Fibroblast of lung (primary cell): ENCODE measurements at regions not wholly inside any gene's neighbourhood (a gene's known extent, or its start where the extent isn't known, plus 50 kb on each side); places are given as distances from the start of the nearest gene placed in this dataset.

Experiments
- DNase-seq, 2 donors: peaks; one replicate each; pipeline versions ENCODE4 v3.0.0 to v3.0.0-alpha.2; 2010; ENCODE audit warnings: low read depth in 2 of 2
- H2AFZ ChIP-seq: 2 replicates; pipeline ENCODE4 v1.5.1; 2012; ENCODE audit warnings: low read length, control low read depth, inconsistent platforms
- H3K27ac ChIP-seq: 2 replicates; pipeline ENCODE4 v1.5.1; 2011; ENCODE audit warnings: low read length, control low read depth; ENCODE audit not compliant: insufficient read depth
- H3K27me3 ChIP-seq: 2 replicates; pipeline ENCODE4 v1.5.1; 2011; ENCODE audit warnings: mild to moderate bottlenecking, low read length; ENCODE audit not compliant: control insufficient read depth, insufficient read depth
- H3K36me3 ChIP-seq: 2 replicates; pipeline ENCODE4 v1.5.1; 2011; ENCODE audit warnings: low read length; ENCODE audit not compliant: control insufficient read depth, insufficient read depth
- H3K4me1 ChIP-seq: 2 replicates; pipeline ENCODE4 v1.5.1; 2011; ENCODE audit warnings: low read length; ENCODE audit not compliant: control insufficient read depth, insufficient read depth; ENCODE audit errors: extremely low read depth
- H3K4me2 ChIP-seq: 2 replicates; pipeline ENCODE4 v1.5.1; 2011; ENCODE audit warnings: low read length, control low read depth; ENCODE audit not compliant: insufficient read depth; ENCODE audit errors: extremely low read depth
- H3K4me3 ChIP-seq, 4 experiments: fragments of 200-600 bp in 1 of 4; sonication (generic) in 1 of 4; replicated peaks in 1 of 4; 2 replicates each; pipeline ENCODE4 v1.5.1; 2011 to 2016; ENCODE audit warnings: low read length in 4 of 4, low read depth in 3 of 4, mild to moderate bottlenecking in 3 of 4, control low read depth in 2 of 4, inconsistent platforms in 1 of 4, mixed read lengths in 1 of 4; ENCODE audit not compliant: insufficient read depth in 1 of 4; ENCODE audit errors: control extremely low read depth in 1 of 4
- H3K79me2 ChIP-seq: 2 replicates; pipeline ENCODE4 v1.5.1; 2012; ENCODE audit warnings: mild to moderate bottlenecking, low read length, inconsistent platforms; ENCODE audit not compliant: control insufficient read depth, insufficient read depth
- H3K9ac ChIP-seq: 2 replicates; pipeline ENCODE4 v1.5.1; 2011; ENCODE audit warnings: mild to moderate bottlenecking, low read length, control low read depth; ENCODE audit not compliant: insufficient read depth
- H3K9me3 ChIP-seq: 2 replicates; pipeline ENCODE4 v1.5.1; 2012; ENCODE audit warnings: low read depth, low read length; ENCODE audit not compliant: control insufficient read depth, insufficient read depth
- H4K20me1 ChIP-seq: 2 replicates; pipeline ENCODE4 v1.5.1; 2011; ENCODE audit warnings: low read length; ENCODE audit not compliant: control insufficient read depth, insufficient read depth; ENCODE audit errors: extremely low read depth
- CTCF ChIP-seq, 2 donors: IDR thresholded peaks in 1 of 2; conservative IDR thresholded peaks in 1 of 2; 1 replicate in 1 of 2; 2 replicates in 1 of 2; pipeline ENCODE4 v1.5.1; 2011 to 2012; ENCODE audit warnings: low read length in 2 of 2, control low read depth in 1 of 2, inconsistent platforms in 1 of 2, low read depth in 1 of 2, mild to moderate bottlenecking in 1 of 2
- EZH2 ChIP-seq: IDR thresholded peaks from 2 replicates; pipeline ENCODE4 v1.5.1; 2012; ENCODE audit warnings: low read length, control low read depth, mild to moderate bottlenecking; ENCODE audit errors: missing control alignments

- Histone ChIP-seq H3K36me3 (no peaks in the 10 kb centered on the region), H3K79me2 (no peaks in the 10 kb centered on the region), H3K4me2 (no peak overlapping the region), H2AFZ (no peak overlapping the region), H4K20me1 (no peaks in the 10 kb centered on the region), H3K27ac (no peak overlapping the region), H3K9me3 (no peaks in the 10 kb centered on the region), H3K27me3 (no peaks in the 10 kb centered on the region), H3K4me1 (no peaks in the 10 kb centered on the region), H3K4me3 (no peak overlapping the region), H3K9ac (no peak overlapping the region)
- no peak for DNase-seq
- TF ChIP-seq EZH2 = no peak
- no peak for TF ChIP-seq CTCF (conservative IDR thresholded peaks at IDR 0.05 in 1 of 2, IDR thresholded peaks at IDR 0.05 in 1 of 2; ENCODE audit: low read depth in 1 of 2, low read length in 2 of 2)
Measured at GRCh38 chr1:30286988-30287839, 436.2 kb downstream of the MATN1 start.

- Histone ChIP-seq H3K79me2 (no peaks in the 10 kb centered on the region), H3K4me2 (no peak overlapping the region), H3K36me3 (no peaks in the 10 kb centered on the region), H3K4me1 (no peaks in the 10 kb centered on the region), H3K4me3 (no peak overlapping the region), H3K9ac (no peak overlapping the region), H3K27me3 (no peaks in the 10 kb centered on the region), H4K20me1 (no peaks in the 10 kb centered on the region), H3K9me3 (no peaks in the 10 kb centered on the region), H2AFZ (no peak overlapping the region), H3K27ac (no peak overlapping the region)
- no peak for DNase-seq
- no peak for TF ChIP-seq CTCF (conservative IDR thresholded peaks at IDR 0.05 in 1 of 2, IDR thresholded peaks at IDR 0.05 in 1 of 2; ENCODE audit: low read depth in 1 of 2, low read length in 2 of 2)
- TF ChIP-seq EZH2 = no peak
Measured at GRCh38 chr1:30286241-30286987, 437.0 kb downstream of the MATN1 start.

GRCh38 chr1:30285501-30285932 is 437.9 kb downstream of the MATN1 start:
- Histone ChIP-seq H3K4me3 (no peak overlapping the region), H2AFZ (no peak overlapping the region), H3K4me2 (no peak overlapping the region), H3K79me2 (no peaks in the 10 kb centered on the region), H3K9ac (no peak overlapping the region), H3K36me3 (no peaks in the 10 kb centered on the region), H3K27ac (no peak overlapping the region), H3K27me3 (no peaks in the 10 kb centered on the region), H4K20me1 (no peaks in the 10 kb centered on the region), H3K9me3 (no peaks in the 10 kb centered on the region), H3K4me1 (no peaks in the 10 kb centered on the region)
- TF ChIP-seq CTCF (conservative IDR thresholded peaks at IDR 0.05 in 1 of 2, IDR thresholded peaks at IDR 0.05 in 1 of 2; ENCODE audit: low read depth in 1 of 2, low read length in 2 of 2) (no peak), EZH2 (no peak)
- no peak for DNase-seq
